ENCODE measurements at regions not wholly inside any gene's neighbourhood (a gene's known extent, or its start where the extent isn't known, plus 50 kb on each side); places are given as distances from the start of the nearest gene placed in this dataset.

DNA sequence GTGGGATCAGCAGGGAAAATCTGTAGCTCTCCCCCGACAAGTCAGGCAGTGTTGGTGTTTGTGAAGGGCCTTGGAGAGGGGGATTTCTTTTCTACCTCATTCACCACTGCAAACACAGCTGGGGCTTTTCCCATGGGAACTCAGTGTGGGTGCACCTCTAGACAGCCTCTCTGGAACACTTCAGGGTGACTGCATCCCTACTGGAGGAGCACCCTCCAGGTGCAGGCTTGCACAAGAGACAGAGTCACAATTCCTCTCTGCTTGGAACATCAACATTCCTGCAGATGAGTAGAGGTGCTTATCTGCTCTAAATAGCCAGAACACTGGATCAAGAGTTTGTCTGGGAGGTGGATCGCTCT is 72.7 kb upstream of the AKAP13 start:
- no peak for DNase-seq (ENCODE audit: low read depth in 2 of 2)

DNA sequence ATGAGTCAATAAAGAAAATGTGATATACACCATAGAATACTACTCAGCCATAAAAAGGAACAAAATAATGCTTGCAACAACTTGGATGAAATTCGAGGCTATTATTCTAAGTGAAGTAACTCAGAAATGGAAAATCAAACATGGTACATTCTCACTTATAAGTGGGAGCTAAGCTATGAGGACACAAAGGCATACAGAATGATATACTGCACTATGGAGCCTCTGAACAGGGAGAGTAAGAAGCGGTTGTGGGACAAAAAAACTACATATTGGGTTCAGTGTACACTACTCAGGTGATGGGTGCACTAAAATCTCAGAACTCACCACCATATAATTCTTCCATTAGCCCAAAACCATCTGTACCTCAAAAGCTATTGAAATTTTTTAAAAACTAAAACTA is 68.8 kb upstream of the AKAP13 start:
- DNase-seq (ENCODE audit: low read depth in 2 of 2), result no peak

DNA sequence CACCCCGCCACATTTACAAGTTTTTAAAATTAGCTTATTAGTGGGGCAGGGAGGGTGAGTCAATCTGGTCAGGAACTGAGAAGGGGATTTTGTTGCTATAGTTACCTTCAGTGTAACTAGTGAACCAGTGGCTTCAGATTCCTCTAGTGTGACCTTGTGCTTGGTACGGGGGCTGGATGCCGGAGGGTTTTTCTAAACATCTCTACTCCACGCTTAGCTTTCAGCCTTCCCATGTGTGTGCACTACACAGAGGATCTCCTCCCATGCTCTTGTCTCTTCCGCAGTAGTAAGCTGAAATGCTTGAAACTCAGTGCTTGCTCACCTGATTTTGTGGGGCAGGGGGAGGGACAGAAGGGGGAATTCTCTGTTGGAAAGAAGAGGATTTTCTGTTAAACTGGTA is 67.9 kb upstream of the AKAP13 start:
- DNase-seq (ENCODE audit: low read depth in 2 of 2), result no peak

DNA sequence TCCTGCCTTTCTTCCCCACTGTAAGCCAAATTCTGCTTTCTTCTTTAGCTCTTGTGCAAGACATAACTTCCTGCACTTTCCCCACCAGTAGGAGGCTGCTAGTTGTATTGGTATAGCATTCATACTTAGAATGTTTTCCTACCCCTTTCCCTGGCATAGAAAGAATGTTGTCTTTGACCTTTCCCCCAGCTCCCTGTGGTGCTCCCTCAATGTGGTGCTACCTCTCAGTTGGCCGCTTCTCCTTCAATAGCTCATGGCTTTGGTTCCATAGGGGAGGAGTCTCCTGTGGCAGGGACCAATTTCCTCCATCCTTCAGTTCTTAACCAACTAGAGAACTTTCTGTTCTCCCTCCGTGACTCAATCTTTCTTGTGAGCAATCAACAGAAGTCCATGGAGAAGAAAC is 67.5 kb upstream of the AKAP13 start:
- DNase-seq (ENCODE audit: low read depth in 2 of 2), result no peak

DNA sequence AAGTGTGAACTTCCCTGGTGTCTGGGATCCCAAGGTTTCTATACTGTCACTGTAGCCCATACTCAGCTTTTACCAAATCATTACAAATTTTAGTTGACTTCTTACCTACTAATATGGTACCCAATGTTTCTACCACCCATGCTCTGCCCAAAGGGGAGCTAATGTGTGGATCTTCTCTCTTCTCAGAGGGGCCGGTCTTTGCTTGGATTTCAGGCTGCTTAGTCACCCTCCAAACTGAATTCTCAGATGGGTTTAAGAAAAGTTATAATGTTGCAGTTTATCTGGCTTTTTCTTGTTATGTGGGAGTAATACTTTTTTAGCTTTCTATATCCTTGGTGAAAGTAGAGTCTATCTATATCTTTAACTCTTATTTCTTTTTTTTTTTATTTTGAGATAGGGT is 67.1 kb upstream of the AKAP13 start:
- no peak for DNase-seq (ENCODE audit: low read depth in 2 of 2)

DNA sequence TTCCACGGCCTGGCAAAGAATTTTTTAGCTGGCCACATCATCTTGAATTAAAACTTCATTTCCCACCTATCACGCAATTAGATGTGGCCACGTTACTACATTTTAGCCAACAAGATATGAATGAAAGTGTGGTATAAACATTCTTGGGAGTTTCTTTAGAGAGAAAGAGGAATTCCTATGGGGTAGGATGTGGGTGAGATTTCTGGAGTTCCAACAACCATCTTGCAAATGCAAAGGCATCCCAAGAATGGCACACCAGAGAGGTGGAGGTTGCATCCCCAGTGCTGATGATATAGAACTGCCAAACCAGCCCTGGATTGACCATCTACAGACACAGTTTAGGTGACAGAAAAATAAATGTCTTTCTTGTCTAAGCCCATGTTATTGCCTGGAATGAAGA is 66.3 kb upstream of the AKAP13 start:
- no peak for DNase-seq (ENCODE audit: low read depth in 2 of 2)

DNA sequence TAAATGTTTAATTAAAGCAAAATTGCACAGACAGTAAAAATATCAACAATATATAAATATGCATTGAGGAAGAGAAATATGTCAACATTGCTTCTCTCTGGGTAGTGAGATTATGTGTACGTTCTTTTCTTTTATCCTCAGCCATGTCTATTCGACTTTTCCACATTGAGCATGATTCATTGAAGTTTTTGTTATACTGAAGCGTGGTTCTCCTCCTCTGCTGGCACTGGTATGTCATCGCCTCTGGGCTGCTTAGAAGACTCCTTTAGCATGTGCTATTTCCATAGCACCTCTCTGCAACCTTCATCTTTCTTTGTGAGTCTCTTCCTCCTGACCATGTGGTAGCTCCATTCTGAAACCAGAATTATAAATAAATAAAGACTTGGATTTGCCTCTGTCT is 65.8 kb upstream of the AKAP13 start:
- no peak for DNase-seq (ENCODE audit: low read depth in 2 of 2)

DNA sequence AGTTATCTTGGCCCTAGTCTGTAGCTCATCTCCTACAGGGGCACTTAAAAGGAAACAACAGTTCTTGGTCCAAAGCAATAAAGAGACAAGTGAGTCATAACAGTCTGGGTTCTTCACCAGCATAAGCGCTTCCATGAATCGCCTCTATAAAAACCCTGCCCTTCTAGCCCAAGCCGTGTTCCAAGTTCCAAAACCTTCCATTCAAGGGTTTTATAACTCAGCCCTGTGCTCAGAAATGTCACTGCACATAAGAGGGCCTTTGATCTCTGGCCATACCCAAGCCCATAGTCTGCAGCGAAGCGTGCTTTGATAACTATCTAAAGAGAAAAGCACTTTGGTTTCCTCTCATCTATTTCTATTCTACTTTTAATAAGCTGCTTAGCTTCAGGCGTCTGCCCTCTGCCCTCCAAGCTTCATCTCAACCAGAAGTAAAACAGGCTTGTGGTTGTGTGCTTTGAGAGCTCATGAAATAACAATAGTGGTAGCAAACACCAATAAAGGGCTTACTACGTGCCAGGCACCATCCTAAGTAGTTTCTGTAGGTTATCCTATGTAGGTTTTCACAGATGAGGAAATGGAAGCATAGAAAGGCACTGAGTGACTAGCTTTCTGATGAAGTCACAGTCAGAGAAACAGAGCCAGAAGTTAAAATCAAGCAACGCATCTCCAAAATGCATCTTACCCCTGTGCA is 64.0 kb upstream of the AKAP13 start:
- DNase-seq (ENCODE audit: low read depth in 2 of 2), result no peak

DNA sequence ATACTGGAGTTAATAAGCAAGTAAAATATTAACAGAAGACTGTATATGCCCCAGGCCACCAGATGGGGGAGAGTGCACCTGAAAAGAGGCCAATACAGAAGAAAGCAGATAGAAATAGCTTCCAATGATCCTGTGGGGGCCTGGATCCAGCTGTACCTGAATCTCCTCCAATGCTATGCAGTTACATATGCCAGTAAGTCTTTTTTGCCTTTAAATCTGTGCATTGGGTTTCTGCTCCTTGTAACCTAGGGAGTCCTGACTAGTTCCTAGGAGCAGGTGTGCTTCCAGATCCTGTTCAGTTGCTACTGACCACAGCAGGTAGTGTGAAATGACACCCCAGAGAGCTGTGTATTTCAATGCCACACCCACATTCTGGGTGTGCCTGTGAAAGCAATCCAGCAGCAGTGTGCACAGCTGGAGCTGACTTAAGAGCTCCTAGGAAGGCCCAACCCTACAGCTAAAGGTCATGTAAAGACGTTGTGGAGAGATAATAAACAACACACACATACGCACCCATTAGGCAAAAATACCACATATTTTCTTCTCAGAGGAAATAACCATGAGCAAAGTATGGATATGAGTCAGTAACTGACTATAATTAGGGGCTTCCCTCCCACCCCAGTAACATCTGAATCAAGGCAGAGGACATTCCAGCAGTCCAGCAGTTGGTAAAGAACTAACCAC is 62.2 kb upstream of the AKAP13 start:
- DNase-seq (ENCODE audit: low read depth in 2 of 2), result no peak

DNA sequence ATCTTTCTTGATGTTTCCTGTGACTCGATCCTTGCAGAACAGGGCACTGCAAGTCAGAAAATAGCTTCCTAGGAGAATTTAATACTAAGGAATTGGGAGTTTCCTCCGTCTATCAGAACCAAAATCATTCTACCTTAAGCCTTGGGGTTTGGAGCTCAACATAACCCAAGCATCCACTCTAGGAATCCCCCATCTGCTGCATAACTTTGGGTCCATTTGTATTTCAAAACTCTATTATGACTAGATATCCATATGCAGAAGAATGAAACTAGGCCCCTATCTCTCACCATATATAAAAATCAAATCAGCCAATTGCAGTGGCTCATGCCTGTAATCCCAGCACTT is 61.7 kb upstream of the AKAP13 start:
- no peak for DNase-seq (ENCODE audit: low read depth in 2 of 2)

DNA sequence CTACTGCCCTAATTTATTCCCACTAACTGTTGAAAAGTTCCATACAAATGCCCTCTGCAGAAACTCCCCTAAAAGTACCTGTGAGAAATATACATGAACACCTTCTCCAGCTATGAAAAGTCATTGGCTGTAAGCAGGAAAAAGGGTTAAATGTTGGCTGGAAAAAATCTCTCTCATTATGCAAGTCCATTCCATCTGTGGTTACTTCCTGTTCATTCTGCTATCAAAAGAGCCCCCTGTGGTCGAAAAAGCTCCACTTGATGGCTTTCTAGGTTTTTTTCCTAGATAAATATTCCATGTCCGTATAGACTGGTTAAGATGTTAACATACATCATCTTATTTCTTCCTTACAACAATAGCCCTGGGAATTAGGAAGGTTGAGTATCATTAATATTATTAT is 56.2 kb upstream of the AKAP13 start:
- DNase-seq (ENCODE audit: low read depth in 2 of 2), result no peak

DNA sequence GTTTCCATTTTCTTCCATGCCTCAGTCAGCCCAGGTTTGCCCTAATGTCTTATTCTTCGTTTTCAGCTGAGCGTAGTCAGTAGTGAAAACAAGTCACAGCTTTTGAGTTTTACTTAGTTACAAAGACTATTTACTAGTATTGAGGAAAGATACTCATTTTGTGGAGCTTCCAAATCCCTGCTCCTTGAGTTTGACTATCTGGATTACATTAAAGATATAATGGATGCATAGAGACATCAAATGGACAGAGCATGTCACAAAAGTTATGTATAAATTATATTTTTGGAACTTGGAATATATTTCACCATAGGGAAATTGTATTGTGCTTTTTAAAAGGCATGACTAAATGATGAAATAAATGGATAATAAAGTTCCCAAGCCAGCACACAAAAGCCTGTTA is 54.6 kb upstream of the AKAP13 start:
- no peak for DNase-seq (ENCODE audit: low read depth in 2 of 2)

DNA sequence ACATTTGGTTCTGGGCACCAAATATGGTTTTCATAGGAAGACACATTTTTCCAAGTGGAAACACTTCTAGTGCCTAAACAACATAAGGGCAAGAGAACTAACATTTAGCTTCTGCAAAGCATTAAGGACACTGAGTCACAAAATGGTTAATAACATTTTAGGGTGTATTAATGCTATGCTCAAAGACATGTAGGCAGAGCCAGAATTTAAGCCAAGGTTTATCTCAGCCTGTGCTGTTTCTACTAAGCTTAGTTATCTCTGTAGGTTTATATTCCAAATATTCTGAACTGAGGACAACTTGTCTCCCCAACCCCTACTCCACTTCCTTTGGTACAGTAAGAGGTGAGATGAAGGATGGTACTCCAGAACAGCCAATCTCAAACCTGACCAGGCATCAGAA is 54.1 kb upstream of the AKAP13 start:
- no peak for DNase-seq (ENCODE audit: low read depth in 2 of 2)

DNA sequence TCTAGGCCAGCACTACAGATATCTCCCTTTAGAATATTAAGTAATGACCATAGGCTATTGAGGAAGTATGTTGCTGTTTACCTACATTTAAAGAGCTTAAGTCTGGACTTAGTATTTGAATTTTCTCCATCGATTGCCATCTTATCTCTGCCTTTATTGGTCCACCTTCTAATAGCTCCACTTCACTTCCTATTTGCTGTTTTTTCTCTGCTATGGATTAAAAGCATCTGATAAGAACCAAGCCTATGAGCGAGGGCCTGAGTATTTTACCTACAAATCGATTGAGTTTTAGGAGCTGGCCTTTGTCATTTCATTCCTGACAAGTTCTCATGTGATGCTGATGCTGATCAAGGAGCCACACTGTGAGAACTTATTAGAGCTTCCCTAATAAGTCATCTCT is 52.6 kb upstream of the AKAP13 start:
- DNase-seq (ENCODE audit: low read depth in 2 of 2), result no peak

DNA sequence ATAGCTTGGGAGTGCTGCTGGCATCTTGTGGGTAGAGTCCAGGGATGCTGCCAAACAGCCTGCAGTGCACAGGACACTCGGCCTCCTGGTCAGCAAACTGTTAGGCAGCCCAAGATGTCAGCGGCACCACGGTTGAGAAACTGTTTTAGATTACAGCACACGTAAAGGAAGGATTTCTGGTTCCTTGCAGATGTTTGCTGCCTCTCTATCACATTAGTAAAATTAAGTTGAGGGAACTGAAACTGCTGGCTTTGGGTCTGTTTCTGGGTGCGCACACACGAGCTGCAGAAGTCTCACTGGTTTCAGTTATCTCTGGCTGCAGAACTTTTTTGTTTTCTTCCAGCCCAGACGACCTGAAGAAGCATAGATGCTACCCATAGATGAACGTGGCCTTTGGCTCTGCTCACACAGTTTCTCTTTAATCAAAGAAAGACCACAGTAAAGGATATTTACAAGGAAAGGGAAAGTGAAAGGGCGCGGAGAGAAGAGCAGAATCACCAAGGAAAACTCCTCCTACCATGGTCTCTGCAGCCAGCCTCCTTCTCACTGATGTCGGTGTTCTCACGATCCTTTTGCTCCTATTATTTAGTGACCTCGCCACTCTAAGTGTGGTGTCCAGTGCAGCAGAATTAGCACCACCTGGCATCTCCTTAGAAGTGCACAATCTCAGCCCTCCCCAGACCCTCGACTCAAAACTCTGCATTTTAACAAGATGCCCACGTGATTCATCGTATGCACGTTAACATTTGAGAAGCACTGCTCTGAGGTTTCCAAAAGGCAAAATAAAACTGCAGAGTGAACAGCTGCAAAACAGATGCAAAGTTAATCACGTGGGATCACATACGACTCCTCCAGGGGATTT is 50.6 kb upstream of the AKAP13 start:
- no peak for DNase-seq (ENCODE audit: low read depth in 2 of 2)
